HG03095 (cell line): ENCODE measurements at regions not wholly inside any gene's neighbourhood (a gene's known extent, or its start where the extent isn't known, plus 50 kb on each side); places are given as distances from the start of the nearest gene placed in this dataset.

ENCODE experiments used
- ATAC-seq: cut with Tn5 transposase; IDR thresholded peaks from one replicate; pipeline ENCODE4 v1.9.1; 2021; ENCODE audit warnings: moderate library complexity; ENCODE audit not compliant: unreplicated experiment

- ATAC-seq = no peak
Measured at GRCh38 chrX:39205467-39205866, 404.2 kb downstream of the MID1IP1 start.

DNA sequence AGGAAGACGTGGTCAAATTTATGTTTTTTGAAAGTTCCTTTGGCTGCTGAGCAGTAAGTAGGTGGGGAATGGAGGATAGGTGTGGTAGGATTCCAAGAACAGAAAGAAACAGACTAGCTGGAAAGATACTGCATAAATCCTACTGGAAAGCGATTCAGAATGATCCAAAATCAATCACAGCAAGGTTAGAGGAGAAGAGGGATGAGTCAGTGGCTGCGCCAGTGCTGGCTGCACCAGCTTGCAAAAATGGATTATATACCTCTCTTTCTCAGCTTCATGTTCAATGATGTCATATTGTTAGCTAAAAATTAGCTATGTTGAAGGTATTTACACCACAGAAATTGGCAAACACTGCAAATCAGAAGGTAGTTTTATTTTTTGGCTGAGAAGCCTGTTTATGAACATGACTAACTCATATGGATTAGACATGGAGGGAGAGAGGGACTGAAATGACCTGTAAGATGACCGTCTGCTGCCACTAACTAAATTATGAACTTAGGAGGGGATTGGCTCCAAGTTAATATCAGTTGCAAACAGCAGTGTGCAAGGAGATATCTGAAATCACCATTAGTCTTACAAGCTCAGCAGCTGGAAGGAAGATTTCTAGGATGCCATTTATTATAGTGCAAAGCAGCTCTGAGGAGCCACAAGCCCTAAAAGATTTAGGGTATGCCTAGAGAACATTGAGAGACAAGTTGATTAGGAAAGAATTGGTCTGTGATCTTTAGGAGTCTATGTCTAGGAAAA lies 405.3 kb downstream of the MID1IP1 start:
- ATAC-seq = no peak

GRCh38 chrX:39211501-39211900 lies 410.2 kb downstream of the MID1IP1 start:
- ATAC-seq = no peak

DNA sequence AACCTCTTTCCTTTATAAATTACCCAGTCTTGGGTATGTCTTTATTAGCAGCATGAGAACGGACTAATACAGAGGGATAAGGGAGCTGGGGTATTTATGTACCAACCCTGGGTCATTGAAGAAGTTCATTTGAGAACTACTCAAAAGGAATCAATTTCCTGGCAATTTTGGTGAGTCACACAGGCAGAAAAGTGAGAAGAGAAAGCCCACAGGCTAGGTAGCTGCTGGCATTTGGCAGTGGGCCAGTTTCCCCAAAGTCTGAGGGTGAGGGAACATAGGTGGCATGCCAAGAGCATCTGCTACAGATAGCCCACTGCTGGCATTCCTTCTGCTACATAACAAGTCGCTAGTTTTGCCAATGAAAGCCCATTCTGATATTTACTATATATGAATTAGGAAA lies 411.2 kb downstream of the MID1IP1 start:
- no peak for ATAC-seq

GRCh38 chrX:39214387-39215126 lies 413.3 kb downstream of the MID1IP1 start:
- ATAC-seq = no peak

GRCh38 chrX:39220952-39221351 lies 419.7 kb downstream of the MID1IP1 start:
- ATAC-seq = no peak

DNA sequence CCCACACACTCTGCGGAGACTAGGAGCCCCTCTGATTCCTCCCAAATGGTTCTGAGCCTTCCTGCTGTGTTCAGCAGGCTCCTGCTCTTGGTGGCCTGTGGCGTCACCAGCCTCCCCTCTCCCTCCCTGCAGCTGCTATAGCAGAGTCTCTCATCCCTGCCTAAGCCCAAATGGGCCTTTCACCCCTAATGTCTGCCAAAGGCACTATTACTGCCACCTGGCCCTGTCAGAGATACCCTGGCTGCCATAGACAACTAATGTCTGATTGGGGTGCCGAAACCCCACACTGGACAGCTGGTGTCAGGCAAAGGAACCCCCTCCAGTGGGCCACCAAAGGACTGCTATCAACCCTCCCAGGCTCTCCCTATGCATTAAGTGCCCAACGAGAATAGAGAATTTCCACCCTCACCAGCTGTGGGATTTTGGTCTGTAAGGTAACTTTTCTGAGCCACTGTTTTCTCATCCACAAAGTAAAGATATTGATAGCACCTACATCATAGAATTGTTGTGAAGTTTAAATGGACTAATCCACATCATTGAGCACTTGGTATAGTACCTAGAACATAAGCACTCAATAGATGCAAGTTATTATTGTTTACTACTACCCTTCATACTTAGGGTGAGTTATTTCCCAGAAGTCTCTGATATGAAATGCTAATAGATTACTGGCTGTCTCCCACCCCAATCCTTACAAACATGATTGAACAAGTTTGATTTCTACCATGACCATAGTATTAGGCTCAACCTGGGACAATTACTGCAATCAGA lies 421.3 kb downstream of the MID1IP1 start:
- ATAC-seq = no peak

DNA sequence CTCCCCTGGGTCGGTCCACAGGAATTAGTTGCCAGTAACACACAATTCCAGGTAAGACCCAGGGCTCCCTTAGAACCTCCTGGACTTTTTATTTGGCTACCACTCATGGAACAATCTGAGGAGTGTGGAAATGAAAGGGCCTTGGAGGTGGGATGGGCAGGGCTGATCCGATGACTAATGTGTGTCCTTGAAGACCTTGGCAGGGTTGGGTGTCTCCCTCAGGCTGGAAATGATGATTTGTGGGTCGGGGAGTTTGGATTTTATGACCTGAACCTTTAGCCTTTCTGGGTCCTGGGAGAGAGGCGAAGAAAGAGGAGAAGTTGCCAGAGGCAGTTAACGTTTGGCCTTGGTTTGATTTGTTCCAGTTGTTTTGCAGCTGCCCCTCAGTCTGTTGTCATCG lies 425.0 kb downstream of the MID1IP1 start:
- ATAC-seq = no peak

DNA sequence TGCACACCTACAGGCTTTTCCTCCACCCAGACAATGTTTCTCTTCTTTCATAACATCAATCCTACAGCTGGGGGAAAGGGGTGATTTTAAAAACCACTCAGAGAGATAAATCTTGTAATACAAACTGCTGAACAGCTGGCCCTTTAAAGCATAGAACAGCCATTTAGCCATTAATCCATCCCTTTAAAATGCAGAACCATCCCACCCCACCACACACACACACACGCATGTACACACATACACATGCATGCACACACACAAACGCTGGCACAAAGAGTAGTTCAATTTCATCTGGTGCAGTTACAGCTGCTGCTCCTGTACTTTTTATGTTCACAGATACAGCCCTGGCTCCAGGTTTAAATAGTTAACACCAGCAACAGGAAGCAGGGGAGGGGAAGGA lies 426.1 kb downstream of the MID1IP1 start:
- ATAC-seq = no peak

GRCh38 chrX:39238006-39238405 lies 436.7 kb downstream of the MID1IP1 start:
- no peak for ATAC-seq

GRCh38 chrX:39242187-39242586 lies 440.9 kb downstream of the MID1IP1 start:
- no peak for ATAC-seq

GRCh38 chrX:39244147-39244546 lies 442.9 kb downstream of the MID1IP1 start:
- ATAC-seq = no peak

DNA sequence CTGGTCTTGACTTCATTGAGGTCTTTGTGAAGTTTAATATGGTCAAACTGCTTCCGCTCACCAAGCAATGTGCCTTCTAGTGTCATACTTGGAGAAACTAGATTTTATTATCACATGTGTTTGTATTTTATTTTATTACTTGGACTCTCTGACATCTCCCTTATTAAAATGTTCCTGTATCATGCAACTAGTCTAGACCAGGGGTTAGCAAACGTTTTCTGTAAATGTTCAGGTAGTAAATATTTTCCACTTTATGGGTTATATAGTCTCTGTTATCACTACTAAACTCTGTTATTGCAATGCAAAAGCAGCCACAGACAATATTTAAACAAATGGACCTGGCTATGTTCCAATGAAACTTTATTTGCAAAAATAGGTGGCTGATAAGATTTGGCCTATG lies 443.8 kb downstream of the MID1IP1 start:
- ATAC-seq = no peak

DNA sequence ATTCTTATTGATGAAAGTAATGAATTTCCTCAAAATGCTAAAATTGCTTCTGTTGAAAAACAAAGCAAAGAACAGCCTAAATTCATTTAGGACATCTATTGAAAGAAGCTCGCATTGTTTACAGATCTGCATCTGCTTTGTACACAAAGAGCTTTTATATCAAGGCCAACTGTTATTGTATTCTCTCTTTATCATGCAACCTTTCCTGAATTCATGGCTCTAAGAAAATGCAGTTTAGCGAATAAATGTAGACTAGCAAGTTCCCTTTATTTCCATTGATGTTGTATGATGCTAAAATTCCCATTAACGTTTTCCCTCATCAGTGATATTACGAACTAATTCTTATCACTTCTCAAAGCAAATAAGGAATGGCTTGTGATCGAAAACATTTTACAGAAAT lies 446.3 kb downstream of the MID1IP1 start:
- ATAC-seq = no peak

GRCh38 chrX:39248330-39248729 lies 447.1 kb downstream of the MID1IP1 start:
- no peak for ATAC-seq

DNA sequence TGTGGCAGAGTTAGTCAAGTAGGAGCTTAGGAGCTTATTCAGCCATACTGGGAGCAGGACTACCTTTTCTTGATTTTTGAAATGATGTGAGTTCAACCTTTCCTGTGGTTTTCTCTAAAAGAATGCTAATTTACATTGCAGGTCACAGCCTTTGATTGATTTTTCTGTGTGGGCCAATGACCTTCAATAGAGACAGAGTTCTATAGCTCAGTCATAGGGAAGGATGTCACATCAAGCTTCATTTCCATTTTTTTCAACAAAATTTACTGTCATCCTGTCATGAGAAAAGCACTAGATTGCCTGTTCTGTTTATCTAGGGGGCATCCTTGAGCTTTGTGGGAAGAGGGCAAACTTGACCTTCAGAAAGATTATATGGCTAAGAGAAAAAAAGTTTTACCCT lies 448.7 kb downstream of the MID1IP1 start:
- no peak for ATAC-seq

- no peak for ATAC-seq
Measured at GRCh38 chrX:39251995-39252394, 450.7 kb downstream of the MID1IP1 start.

DNA sequence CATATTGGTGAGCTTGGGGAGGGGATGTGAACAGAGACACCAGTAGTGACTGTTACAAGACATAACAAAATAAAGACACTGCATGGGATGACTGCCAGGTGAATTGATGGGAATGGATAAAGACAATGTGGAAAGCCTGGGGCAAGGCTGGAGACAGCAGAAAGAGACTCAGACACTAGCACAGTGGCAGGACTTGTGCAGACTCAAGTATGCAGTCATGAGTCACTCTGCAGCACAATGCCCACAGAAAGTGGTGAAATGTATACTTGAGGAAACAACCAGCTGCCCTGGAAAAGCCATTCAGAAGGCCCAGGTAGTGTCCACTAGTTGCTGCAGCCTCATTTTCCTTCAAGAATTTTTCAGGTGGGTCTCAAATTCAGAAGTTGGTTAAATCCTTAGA lies 452.3 kb downstream of the MID1IP1 start:
- ATAC-seq = no peak

DNA sequence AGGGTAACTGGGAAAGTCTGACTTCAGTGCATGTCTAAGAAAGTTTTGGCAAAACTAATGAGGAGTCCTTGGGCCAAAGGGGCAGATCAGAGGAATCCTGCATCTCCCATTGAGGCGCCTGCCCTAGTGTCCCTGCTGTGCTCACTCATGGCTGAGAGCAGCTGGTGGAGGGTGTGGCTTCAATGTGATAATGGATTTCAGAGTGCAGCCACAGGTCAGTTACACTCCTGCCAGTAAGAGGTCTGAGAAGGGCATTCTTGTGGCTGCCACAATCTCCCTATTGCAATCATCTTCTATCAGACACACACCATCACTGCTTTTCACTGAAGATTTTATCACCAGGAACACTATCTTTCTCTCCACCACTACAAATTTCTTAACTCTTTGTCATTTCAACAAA lies 457.1 kb downstream of the MID1IP1 start:
- no peak for ATAC-seq

DNA sequence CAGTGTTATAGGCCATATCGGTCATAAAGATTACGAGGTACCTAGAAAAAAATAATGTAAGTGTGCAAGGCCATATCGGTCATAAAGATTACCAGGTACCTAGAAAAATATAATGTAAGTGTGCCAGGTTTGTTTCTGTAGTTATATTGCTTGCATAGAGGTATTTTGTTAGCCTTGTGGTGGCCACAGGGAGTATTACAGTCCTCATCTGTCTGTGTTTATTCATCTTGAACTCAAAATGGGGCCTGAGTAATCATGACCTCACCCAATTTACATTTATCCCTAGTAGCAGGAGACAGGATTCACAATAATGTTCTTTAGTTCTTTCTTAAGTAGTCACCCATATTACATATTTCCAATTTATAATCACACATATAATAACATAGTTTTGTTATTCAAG lies 459.7 kb downstream of the MID1IP1 start:
- ATAC-seq = no peak

DNA sequence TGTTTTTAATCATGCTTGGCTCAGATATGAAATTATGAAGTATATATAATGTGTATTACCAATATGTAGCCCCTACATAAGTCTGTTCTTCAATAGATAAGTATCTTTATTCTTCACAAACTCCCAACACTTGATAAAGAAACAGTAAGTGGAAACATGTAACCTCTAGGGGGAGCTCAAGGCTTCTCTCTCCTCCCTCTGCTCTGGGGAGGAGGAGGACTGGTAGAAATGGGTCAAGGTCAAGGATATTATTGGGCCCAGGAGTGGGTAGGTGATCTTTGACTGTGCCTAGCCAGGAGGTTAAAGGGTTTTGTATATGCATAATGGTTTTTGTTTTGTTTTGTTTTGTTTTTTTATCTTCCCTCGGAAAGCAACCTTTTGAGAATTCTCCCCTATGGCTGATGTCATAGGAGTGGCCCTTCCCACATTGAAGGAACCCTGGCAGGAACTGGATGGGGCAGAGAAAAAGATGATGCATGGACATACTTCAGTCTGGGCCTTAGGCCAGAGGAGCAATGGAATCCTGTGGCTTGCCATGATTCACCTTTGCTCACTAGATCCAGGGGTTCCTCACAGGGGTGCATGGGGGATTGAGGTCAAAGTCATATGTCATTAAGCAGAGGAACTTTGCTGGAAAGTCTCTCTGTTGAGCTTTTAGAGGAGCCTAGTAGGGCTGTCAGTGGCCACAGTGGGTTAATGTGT lies 460.3 kb downstream of the MID1IP1 start:
- ATAC-seq = no peak
